ENCODE measurements at regions not wholly inside any gene's neighbourhood (a gene's known extent, or its start where the extent isn't known, plus 50 kb on each side); places are given as distances from the start of the nearest gene placed in this dataset.
"Not testable (repeated sequence)": the region's sequence is repeated elsewhere in the genome, so short reads cannot be mapped to it uniquely, and the experiment has no call there.

GRCh38 chr14:87240319-87240718 lies 752.7 kb downstream of the GALC start:
- not testable (repeated sequence) for TF ChIP-seq CTCF, POLR2A (IDR thresholded peaks at IDR 0.05)

Data from right lobe of liver (tissue), 4 donors.